Right ventricle myocardium superior (tissue), 1 donor: ENCODE measurements at regions not wholly inside any gene's neighbourhood (a gene's known extent, or its start where the extent isn't known, plus 50 kb on each side); places are given as distances from the start of the nearest gene placed in this dataset.

Experiments
- ATAC-seq: fragments of 200-7000 bp; cut with Tn5 transposase; one replicate; pipeline ENCODE4 v1.9.1; 2020; ENCODE audit warnings: mild to moderate bottlenecking; ENCODE audit not compliant: poor library complexity
- DNase-seq: peaks from one replicate; pipeline ENCODE4 v3.0.0-alpha.2; 2020
- intact Hi-C: fragments of 100-400 bp; cut with DNase I; formaldehyde crosslinking; loops from one replicate; pipeline ENCODE4 v1.11.2; 2022
- donor health status: DM: no; HTN: yes; CAD: no; lungs with severe emphysema.

GRCh38 chr11:112829971-112830654 is 131.1 kb upstream of the NCAM1 start:
- intact Hi-C loops: loop anchor here (10.0 kb wide), 1 partner anchor 135 kb away; the partner anchor contains the start of gene NCAM1
- ATAC-seq (no peak), DNase-seq (no peak)

GRCh38 chr11:112831041-112831440 is 130.2 kb upstream of the NCAM1 start:
- intact Hi-C loops: loop anchor here (10.0 kb wide), 1 partner anchor 134 kb away; the partner anchor contains the start of gene NCAM1
- DNase-seq (no peak), ATAC-seq (no peak)

GRCh38 chr11:112831969-112832766 is 129.1 kb upstream of the NCAM1 start:
- intact Hi-C loops: loop anchor here (10.0 kb wide), 1 partner anchor 133 kb away; the partner anchor contains the start of gene NCAM1
- no peak for DNase-seq
- ATAC-seq: no peak

GRCh38 chr11:112834277-112834755 is 126.9 kb upstream of the NCAM1 start:
- DNase-seq: peak; percentile 79
- ATAC-seq: peak; percentile 94
- intact Hi-C loops: loop anchor here (10.0 kb wide), 1 partner anchor 130 kb away; the partner anchor contains the start of gene NCAM1

GRCh38 chr11:112835591-112836255 is 125.5 kb upstream of the NCAM1 start:
- DNase-seq (no peak), ATAC-seq (no peak)
- intact Hi-C loops: loop anchor here (10.0 kb wide), 1 partner anchor 129 kb away; the partner anchor contains the start of gene NCAM1

GRCh38 chr11:112836256-112836602 is 125.0 kb upstream of the NCAM1 start:
- no peak for ATAC-seq
- intact Hi-C loops: loop anchor here (10.0 kb wide), 1 partner anchor 129 kb away; the partner anchor contains the start of gene NCAM1
- no peak for DNase-seq

GRCh38 chr11:112837162-112837826 is 123.9 kb upstream of the NCAM1 start:
- intact Hi-C loops: loop anchor here (10.0 kb wide), 1 partner anchor 128 kb away; the partner anchor contains the start of gene NCAM1
- DNase-seq: no peak
- peak; percentile 60 for ATAC-seq

GRCh38 chr11:112839051-112839450 is 122.2 kb upstream of the NCAM1 start:
- DNase-seq (no peak), ATAC-seq (no peak)
- intact Hi-C loops: loop anchor here (10.0 kb wide), 1 partner anchor 126 kb away; the partner anchor contains the start of gene NCAM1

- no peak for DNase-seq
- ATAC-seq: no peak
- intact Hi-C loops: no loop called here
These were observed 119.5 kb upstream of the NCAM1 start for GRCh38 chr11:112841729-112842128.

- ATAC-seq (no peak), DNase-seq (no peak)
- intact Hi-C loops: no loop called here
These were observed 119.1 kb upstream of the NCAM1 start for GRCh38 chr11:112842151-112842550.

- ATAC-seq (peak; percentile 29), DNase-seq (no peak)
- intact Hi-C loops: no loop called here
These were observed 116.7 kb upstream of the NCAM1 start for GRCh38 chr11:112844517-112844916.

- ATAC-seq: no peak
- no peak for DNase-seq
- intact Hi-C loops: no loop called here
These were observed 113.7 kb upstream of the NCAM1 start for GRCh38 chr11:112847568-112847967.

GRCh38 chr11:112852143-112852866 is 108.9 kb upstream of the NCAM1 start:
- intact Hi-C loops: loop anchor here (10.0 kb wide), 1 partner anchor 262 kb away; no protein-coding TSS in a partner anchor
- DNase-seq: no peak
- ATAC-seq: peak; percentile 82

GRCh38 chr11:112856133-112856532 is 105.1 kb upstream of the NCAM1 start:
- DNase-seq (no peak), ATAC-seq (no peak)
- intact Hi-C loops: loop anchor here (10.0 kb wide), 1 partner anchor 259 kb away; no protein-coding TSS in a partner anchor

- ATAC-seq: no peak
- intact Hi-C loops: loop anchor here (10.0 kb wide), 1 partner anchor 258 kb away; no protein-coding TSS in a partner anchor
- DNase-seq: no peak
These were observed 104.6 kb upstream of the NCAM1 start for GRCh38 chr11:112856591-112856990.

- ATAC-seq: no peak
- intact Hi-C loops: loop anchor here (10.0 kb wide), 1 partner anchor 256 kb away; no protein-coding TSS in a partner anchor
- no peak for DNase-seq
These were observed 102.8 kb upstream of the NCAM1 start for GRCh38 chr11:112858289-112859023.

GRCh38 chr11:112859787-112860186 is 101.4 kb upstream of the NCAM1 start:
- no peak for DNase-seq
- ATAC-seq: no peak
- intact Hi-C loops: loop anchor here (10.0 kb wide), 1 partner anchor 255 kb away; no protein-coding TSS in a partner anchor
